ENCODE measurements at regions not wholly inside any gene's neighbourhood (a gene's known extent, or its start where the extent isn't known, plus 50 kb on each side); places are given as distances from the start of the nearest gene placed in this dataset.

DNA sequence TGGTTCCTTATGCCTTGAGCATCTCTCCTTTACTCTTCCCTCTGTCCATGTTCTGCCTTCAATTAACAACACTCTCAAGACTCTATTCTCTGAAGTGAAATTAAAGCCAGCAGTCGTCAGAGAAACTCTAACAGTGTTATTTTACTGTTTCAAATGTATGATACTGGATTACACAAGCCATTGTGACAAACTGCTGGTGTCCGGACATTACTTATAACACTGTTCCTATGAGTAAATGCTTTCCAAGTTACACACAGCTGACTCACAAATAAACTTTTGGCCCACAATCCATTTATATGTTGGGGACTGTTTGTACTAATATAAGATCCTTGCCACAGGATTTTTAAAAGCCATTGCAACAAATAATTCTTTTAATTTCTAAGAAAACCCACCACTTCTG, 63.2 kb upstream of the GHR start:
- no peak for DNase-seq (ENCODE audit: low spot score)

DNA sequence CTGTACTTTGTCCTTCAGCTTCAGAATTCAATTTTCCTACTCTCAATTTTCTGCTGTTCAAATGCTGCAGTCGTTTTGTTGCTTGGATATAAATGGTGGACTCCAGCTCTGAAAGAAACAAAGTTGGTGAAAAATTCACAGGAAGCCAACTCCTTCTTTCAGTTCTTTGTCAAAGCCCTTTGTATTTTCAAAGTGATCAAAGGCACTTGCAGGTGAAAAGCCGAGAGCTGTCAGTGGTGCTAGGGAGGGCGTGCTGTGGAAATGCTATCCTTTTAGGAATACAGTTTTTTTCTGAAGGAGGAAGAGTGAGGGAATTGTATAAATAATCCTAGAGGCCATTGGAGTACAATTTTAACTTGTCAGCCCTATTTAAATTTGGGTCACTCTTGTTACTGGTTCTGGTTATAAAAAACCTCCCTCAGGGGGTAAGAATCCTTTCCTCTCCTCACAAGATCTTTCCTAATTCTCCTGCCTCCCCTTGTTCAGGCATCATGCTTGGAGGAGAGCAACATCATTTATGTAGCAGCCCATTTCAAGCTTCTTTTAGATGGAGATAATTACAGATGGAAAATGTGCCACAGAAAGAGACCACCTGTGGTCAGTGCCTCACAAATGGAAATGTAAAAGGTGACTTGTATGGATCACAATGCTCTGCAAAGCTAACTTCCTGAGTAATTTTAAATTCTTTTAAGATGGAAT, 62.5 kb upstream of the GHR start:
- no peak for DNase-seq (ENCODE audit: low spot score)

DNA sequence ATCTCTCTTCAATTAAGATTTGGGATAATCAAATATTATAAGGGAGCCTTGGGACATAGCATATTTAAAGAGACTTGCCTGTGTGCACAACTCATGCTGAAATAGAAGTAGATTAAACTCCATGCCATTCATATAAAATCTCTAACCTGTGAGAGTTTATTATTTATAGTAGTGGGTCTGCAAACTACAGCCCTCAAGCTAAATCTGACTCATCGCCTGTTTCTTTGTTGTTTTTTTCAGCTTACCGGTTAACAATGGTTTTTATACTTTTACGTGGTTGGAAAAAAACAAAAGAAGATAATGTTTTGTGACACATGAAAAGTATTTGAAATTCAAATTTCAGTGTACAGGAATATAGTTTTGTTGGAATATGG, 61.9 kb upstream of the GHR start:
- DNase-seq (ENCODE audit: low spot score) = no peak

DNA sequence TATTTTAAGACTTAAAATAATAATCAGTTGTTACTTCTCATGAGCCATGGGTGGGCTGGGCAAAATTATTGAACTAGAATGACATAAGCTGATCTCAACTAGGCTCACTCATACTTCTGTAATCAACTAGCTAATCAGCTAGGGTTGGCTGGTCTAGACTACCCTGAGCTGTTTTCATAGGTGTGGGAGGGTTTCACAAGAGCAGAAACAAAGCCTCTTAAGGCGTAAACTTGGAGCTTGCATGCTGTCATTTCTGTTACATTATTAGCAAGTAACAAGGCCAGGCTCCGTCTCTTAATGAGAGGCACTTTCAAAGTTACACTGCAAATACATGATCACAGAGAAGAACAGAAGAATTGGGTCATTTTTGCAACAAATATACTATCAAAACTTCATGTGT, 57.2 kb upstream of the GHR start:
- DNase-seq (ENCODE audit: low spot score) = no peak

All from ecto neural progenitor cell (in vitro differentiated cells).